HL-60 (cell line): ENCODE measurements at regions not wholly inside any gene's neighbourhood (a gene's known extent, or its start where the extent isn't known, plus 50 kb on each side); places are given as distances from the start of the nearest gene placed in this dataset.

ENCODE experiments used
- GABPA ChIP-seq: IDR thresholded peaks from 2 replicates; pipeline ENCODE4 v1.6.1; 2012; ENCODE audit warnings: low read depth
- POLR2AphosphoS5 ChIP-seq: IDR thresholded peaks from 2 replicates; pipeline ENCODE4 v1.6.1; 2012; ENCODE audit warnings: low read depth
- TF ChIP-seq, protein P1 (sequence below): IDR thresholded peaks from one replicate; pipeline ENCODE4 v1.5.1; 2011; ENCODE audit warnings: low read length, control low read depth, inconsistent platforms; ENCODE audit not compliant: insufficient read depth
- TF ChIP-seq, protein P2 (sequence below): IDR thresholded peaks from 2 replicates; pipeline ENCODE4 v1.6.1; 2012; ENCODE audit warnings: low read depth; ENCODE audit not compliant: insufficient replicate concordance

DNA sequence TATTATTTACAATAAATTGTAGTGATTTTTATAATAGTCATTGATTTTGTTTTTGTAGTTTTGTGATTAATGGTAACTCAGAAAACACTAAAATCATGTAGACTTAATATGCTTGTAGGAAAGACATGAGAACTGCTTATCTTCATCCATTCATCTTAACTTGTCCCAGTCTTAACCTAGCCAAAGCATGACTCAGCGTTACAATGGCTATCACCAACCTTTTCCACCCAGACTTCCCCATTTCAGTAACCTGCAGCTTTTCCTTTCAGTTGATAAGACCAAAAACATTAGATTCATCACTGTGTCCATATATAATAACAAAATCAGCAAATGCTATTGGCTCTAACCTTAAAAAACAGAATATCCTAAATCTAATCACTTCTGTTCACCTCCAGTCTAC is 106.2 kb upstream of the KLF8 start:
- TF ChIP-seq, protein P1, sequence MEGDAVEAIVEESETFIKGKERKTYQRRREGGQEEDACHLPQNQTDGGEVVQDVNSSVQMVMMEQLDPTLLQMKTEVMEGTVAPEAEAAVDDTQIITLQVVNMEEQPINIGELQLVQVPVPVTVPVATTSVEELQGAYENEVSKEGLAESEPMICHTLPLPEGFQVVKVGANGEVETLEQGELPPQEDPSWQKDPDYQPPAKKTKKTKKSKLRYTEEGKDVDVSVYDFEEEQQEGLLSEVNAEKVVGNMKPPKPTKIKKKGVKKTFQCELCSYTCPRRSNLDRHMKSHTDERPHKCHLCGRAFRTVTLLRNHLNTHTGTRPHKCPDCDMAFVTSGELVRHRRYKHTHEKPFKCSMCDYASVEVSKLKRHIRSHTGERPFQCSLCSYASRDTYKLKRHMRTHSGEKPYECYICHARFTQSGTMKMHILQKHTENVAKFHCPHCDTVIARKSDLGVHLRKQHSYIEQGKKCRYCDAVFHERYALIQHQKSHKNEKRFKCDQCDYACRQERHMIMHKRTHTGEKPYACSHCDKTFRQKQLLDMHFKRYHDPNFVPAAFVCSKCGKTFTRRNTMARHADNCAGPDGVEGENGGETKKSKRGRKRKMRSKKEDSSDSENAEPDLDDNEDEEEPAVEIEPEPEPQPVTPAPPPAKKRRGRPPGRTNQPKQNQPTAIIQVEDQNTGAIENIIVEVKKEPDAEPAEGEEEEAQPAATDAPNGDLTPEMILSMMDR: no peak
- TF ChIP-seq POLR2AphosphoS5: no peak
- TF ChIP-seq GABPA: no peak
- TF ChIP-seq, protein P2, sequence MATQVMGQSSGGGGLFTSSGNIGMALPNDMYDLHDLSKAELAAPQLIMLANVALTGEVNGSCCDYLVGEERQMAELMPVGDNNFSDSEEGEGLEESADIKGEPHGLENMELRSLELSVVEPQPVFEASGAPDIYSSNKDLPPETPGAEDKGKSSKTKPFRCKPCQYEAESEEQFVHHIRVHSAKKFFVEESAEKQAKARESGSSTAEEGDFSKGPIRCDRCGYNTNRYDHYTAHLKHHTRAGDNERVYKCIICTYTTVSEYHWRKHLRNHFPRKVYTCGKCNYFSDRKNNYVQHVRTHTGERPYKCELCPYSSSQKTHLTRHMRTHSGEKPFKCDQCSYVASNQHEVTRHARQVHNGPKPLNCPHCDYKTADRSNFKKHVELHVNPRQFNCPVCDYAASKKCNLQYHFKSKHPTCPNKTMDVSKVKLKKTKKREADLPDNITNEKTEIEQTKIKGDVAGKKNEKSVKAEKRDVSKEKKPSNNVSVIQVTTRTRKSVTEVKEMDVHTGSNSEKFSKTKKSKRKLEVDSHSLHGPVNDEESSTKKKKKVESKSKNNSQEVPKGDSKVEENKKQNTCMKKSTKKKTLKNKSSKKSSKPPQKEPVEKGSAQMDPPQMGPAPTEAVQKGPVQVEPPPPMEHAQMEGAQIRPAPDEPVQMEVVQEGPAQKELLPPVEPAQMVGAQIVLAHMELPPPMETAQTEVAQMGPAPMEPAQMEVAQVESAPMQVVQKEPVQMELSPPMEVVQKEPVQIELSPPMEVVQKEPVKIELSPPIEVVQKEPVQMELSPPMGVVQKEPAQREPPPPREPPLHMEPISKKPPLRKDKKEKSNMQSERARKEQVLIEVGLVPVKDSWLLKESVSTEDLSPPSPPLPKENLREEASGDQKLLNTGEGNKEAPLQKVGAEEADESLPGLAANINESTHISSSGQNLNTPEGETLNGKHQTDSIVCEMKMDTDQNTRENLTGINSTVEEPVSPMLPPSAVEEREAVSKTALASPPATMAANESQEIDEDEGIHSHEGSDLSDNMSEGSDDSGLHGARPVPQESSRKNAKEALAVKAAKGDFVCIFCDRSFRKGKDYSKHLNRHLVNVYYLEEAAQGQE: no peak
